SU-DHL-6 (cell line): ENCODE measurements at regions not wholly inside any gene's neighbourhood (a gene's known extent, or its start where the extent isn't known, plus 50 kb on each side); places are given as distances from the start of the nearest gene placed in this dataset.

Experiments used
- CTCF ChIP-seq: fragments of 200-600 bp; sonication (generic); IDR thresholded peaks from one replicate; pipeline ENCODE4 v1.5.1; 2017; ENCODE audit warnings: antibody characterized with exemption, mild to moderate bottlenecking, low read length, moderate library complexity; ENCODE audit not compliant: insufficient read depth, poor library complexity, severe bottlenecking
- EZH2phosphoT487 ChIP-seq: fragments of 200-600 bp; sonication (generic), shearing (Covaris generic); conservative IDR thresholded peaks from 2 replicates; pipeline ENCODE4 v1.6.1; 2018; ENCODE audit warnings: mild to moderate bottlenecking, antibody characterized with exemption, low read length, moderate library complexity, mixed read lengths

GRCh38 chr5:133703935-133704334 is 91.6 kb upstream of the FSTL4 start:
- TF ChIP-seq CTCF = no peak
- TF ChIP-seq EZH2phosphoT487 = no peak
